ENCODE measurements at regions not wholly inside any gene's neighbourhood (a gene's known extent, or its start where the extent isn't known, plus 50 kb on each side); places are given as distances from the start of the nearest gene placed in this dataset.

GRCh38 chr5:34539183-34539582 is 116.9 kb upstream of the RAI14 start:
- TF ChIP-seq ZNF274 (IDR thresholded peaks at IDR 0.05; ENCODE audit: low read depth, low read length) (no peak), SUZ12 (IDR thresholded peaks at IDR 0.05; ENCODE audit: extremely low read depth, insufficient read depth, insufficient read length) (no peak), YY1 (IDR thresholded peaks at IDR 0.05; ENCODE audit: insufficient read depth, insufficient read length) (no peak)

Measured in NT2/D1 (cell line).